Epithelial cell of proximal tubule (primary cell): ENCODE measurements at regions not wholly inside any gene's neighbourhood (a gene's known extent, or its start where the extent isn't known, plus 50 kb on each side); places are given as distances from the start of the nearest gene placed in this dataset.
"Not testable (repeated sequence)": the region's sequence is repeated elsewhere in the genome, so short reads cannot be mapped to it uniquely, and the experiment has no call there.

Source experiments
- DNase-seq: peaks from one replicate; pipeline ENCODE4 v3.0.0-alpha.2; 2011; ENCODE audit warnings: low read depth
- H3K4me3 ChIP-seq: 2 replicates; pipeline ENCODE4 v1.5.1; 2011; ENCODE audit warnings: low read depth, mild to moderate bottlenecking, low read length
- CTCF ChIP-seq: conservative IDR thresholded peaks from 2 replicates; pipeline ENCODE4 v1.5.1; 2012; ENCODE audit warnings: low read depth, mild to moderate bottlenecking, low read length

- TF ChIP-seq CTCF = no peak
- DNase-seq = no peak
- no peak overlapping the region for H3K4me3 ChIP-seq
Measured at GRCh38 chr12:131438881-131439280, 272.0 kb upstream of the SFSWAP start.

GRCh38 chr12:131439752-131440151 is 271.1 kb upstream of the SFSWAP start:
- not testable (repeated sequence) for DNase-seq, H3K4me3 ChIP-seq

GRCh38 chr12:131440209-131441059 is 270.5 kb upstream of the SFSWAP start:
- not testable (repeated sequence) for H3K4me3 ChIP-seq, DNase-seq

GRCh38 chr12:131441060-131441396 is 269.9 kb upstream of the SFSWAP start:
- TF ChIP-seq CTCF = no peak
- DNase-seq = no peak
- H3K4me3 ChIP-seq = no peak overlapping the region

GRCh38 chr12:131441638-131442336 is 269.1 kb upstream of the SFSWAP start:
- no peak for TF ChIP-seq CTCF
- DNase-seq = no peak
- no peak overlapping the region for H3K4me3 ChIP-seq

GRCh38 chr12:131442337-131442918 is 268.5 kb upstream of the SFSWAP start:
- no peak overlapping the region for H3K4me3 ChIP-seq
- DNase-seq = no peak
- TF ChIP-seq CTCF = no peak

- TF ChIP-seq CTCF = no peak
- no peak for DNase-seq
Measured at GRCh38 chr12:131443019-131444000, 267.6 kb upstream of the SFSWAP start.

More at GRCh38 chr12:131443019-131444000, 267.6 kb upstream of the SFSWAP start:
- H3K4me3 ChIP-seq = no peak overlapping the region
